Hematopoietic multipotent progenitor cell (in vitro differentiated cells): ENCODE measurements at regions not wholly inside any gene's neighbourhood (a gene's known extent, or its start where the extent isn't known, plus 50 kb on each side); places are given as distances from the start of the nearest gene placed in this dataset.
"Not testable (repeated sequence)": the region's sequence is repeated elsewhere in the genome, so short reads cannot be mapped to it uniquely, and the experiment has no call there.

Experiments
- DNase-seq, 3 donors: peaks; one replicate each; pipeline ENCODE4 v3.0.0-alpha.2; 2011 to 2015; ENCODE audit warnings: low read depth in 2 of 3, low spot score in 2 of 3

GRCh38 chr21:43291347-43291950 lies 122.6 kb downstream of the CRYAA start:
- DNase-seq: no peak

- peak in 1 of 3 donors; percentile 71 for DNase-seq
These were observed 121.9 kb downstream of the CRYAA start for GRCh38 chr21:43290421-43291346.

GRCh38 chr21:43289966-43290365 lies 121.2 kb downstream of the CRYAA start:
- no peak for DNase-seq

DNA sequence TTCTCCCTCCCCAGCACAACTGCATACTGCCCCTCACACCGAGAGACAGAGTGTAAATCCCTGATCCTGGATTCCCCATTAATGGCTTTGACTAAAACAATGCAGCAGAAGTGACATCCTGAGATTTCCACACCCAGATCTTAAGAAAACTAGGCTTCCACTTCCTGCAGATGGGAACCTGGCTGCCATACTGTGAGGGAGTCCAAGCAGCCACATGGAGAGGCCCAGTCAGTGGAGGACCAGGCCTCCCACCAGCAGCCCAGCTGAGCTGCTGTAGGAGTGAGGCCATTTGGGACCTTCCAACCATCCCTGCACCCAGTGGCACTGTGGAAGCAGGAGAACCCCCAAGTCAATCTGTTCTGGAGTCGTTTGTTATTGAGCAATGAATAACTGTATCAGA lies 120.6 kb downstream of the CRYAA start:
- no peak for DNase-seq

DNA sequence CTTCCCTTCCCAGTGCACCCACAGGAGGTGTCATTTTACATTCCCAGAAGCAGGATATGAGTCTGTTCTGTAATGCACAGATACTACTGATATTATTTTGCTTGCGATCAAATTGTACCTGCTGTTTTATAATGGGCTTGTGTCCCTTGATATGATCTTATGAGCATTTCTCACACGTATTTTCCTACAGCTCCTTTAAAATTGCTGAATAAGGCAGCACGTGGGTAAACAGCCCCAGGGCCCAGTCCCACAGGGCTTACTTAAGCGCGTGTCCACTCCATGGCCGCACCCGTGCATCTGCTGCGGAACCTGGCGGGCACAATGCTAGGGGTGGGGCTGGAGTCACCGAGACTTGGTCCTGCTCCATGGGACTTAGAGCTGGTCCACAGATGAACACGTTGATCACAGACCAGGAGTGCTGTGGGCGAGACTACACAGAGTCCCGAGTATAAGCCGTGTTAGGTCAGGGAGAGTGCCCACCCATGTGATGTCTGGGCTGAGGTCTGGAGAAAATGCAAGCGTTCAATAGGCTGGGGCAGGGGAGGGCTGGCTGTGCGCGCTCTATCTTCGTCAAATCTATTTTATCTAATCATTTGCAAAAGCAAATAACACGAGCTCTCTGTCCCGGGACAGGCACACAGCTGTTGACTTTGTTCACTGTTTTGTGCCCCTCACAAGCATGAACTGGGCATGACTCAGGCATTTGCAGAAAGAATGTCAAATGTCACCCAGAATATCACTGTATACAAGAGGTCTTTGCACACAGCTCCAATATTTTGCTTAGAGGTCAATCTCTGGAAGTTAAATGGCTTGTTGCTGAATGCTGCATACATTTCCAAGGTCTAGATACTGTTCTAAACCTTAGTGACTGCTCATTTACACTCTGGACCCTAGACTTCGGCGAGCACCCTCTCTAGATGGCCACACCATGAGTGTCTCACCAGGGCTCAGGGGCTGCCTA lies 119.3 kb downstream of the CRYAA start:
- DNase-seq: no peak

DNA sequence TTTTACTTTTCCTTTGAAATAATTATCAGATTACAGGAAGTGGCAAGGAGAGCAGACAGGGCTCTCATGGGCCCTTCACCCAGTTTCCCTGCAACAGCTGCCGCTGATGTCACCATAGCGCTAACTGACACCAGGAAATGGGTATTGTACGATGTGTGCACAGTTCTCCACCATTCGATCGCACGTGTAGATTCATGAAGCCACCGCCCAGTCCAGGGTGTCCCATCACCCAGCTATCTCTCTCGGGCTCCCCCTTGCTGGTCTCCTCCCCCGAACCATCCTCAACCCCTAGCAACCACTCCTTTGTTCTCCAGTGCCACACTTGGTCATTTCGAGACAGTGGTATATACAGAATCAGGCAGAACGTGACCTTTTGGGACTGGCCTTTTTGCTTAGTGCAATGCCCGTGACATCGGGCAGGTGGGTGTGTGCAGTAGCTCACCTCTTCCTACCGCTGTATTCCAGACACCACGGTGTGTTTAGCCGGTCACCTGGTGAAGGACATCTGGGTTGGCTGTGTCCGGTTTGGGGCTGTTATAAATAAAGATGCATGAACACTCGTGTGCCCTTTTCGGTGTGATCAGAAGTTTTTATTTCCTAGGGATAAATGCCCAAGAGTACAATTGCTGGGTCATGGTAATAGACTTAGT lies 118.4 kb downstream of the CRYAA start:
- no peak for DNase-seq

GRCh38 chr21:43286196-43286595 lies 117.4 kb downstream of the CRYAA start:
- DNase-seq: no peak

- DNase-seq: no peak
These were observed 115.9 kb downstream of the CRYAA start for GRCh38 chr21:43284700-43285099.

DNA sequence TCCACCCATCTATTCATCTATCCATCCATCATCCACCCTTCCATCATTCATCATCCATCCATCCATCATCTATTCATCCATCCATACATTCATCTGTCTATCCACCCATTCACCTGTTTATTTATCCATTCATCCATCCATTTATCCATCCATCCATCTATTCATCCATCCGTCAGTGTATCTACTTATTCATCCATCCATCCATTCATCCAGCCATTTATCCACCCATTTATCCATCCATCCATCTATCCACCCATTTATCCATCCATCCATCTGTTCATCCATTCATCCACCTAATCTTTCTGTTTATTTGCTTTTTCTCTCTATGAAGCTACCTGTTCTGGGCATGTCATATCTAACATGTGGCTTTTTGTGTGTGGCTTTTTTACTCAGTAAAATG lies 115.4 kb downstream of the CRYAA start:
- no peak for DNase-seq

DNA sequence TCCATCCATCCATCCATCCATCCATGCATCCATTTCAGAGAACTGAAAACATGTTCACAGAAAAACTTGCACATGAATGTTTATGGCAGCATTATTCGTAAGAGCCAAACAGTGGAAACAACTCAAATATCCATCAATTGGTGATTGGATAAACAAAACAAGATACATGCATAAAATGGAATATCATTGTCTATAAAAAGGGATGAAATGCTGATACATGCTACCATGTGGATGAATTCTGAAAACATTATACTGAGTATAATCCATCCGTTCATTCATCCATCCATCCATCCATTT lies 115.1 kb downstream of the CRYAA start:
- DNase-seq: not testable (repeated sequence)

GRCh38 chr21:43283136-43283924 lies 114.5 kb downstream of the CRYAA start:
- no peak for DNase-seq

DNA sequence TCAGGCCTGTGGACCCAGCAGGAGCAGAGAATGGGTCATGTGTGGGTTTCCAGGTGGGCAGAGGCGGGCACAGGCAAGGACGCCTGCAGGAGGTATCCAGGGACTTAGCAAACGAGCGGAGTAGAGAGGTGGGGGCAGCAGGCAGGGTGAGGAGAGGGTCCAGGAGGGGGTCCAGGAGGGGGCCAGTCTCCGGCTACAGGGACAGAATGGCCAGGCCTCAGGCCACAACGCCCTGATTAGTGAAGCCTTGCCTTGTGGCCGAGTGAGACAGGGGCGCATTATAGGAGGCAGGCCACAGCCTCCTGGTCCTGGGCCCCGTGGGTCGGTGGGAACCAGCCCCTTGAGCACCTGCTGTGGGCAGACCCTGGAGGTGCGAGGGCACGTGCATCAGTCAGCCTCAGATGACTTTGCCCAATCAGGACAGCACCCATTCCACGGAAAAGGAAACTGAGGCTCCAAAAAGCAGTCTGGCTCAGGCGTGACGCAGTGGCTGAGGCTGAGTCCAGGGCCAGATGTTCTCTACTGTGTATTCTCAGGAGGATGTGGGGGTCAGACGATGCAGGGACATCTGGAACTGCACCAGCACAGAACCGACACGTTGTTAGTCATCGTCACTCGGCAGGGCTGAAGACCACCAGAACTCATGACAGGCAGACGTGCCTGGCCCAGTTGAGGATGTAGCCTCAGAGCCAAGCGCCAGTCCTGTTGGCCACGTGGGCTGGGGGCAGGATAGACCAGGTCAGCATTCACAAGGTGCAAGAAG lies 113.7 kb downstream of the CRYAA start:
- DNase-seq: no peak

- no peak for DNase-seq
These were observed 113.0 kb downstream of the CRYAA start for GRCh38 chr21:43281661-43282357.

DNA sequence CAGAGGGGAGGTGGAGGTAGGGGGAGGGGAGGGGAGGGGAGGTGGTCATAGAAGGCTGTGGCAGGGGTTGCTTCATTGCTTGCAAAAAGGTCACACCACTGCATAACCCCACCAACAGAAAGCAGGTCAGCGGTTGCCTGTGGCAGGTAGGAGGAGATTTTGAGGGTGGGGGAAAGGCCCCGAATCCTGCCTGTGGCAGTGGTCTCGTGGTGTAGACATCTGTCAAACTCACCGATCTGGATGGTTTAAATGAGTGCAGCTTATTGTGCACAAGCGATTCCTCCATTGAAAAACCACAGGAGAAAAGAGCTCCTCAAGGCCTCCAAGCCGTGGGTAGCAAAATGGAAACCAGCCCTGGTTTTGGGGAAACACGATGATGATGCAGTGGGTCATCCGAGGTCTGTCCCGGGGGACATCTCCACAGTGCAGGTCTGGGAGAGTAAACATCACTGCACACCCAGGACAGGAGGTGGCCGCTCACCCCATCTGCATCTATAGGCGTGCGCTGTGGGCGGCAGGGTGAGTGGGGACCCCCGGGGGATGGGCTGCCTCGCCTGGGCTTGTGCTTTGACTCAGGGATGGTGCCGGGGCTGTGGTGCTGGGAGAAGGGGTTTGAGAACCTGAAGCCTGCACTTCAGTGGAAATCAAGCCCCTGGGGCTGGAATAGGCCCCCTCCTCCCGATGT lies 112.3 kb downstream of the CRYAA start:
- no peak for DNase-seq

DNA sequence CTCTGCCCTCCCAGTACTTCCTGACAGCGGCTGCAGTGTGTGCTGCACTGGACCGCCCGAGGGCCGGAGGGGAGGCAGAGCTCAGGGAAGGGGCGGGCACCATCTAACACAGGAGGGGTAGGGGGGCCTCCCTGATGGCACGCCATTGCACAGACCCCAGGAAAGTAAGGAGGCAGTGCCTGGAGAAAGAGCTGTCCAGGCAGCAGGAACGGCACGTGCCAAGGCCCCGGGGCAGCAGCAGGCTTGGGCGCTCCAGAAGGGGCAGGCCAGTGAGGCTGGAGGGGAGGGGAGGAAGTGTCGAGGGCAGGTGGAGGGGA lies 110.7 kb downstream of the CRYAA start:
- no peak for DNase-seq

DNA sequence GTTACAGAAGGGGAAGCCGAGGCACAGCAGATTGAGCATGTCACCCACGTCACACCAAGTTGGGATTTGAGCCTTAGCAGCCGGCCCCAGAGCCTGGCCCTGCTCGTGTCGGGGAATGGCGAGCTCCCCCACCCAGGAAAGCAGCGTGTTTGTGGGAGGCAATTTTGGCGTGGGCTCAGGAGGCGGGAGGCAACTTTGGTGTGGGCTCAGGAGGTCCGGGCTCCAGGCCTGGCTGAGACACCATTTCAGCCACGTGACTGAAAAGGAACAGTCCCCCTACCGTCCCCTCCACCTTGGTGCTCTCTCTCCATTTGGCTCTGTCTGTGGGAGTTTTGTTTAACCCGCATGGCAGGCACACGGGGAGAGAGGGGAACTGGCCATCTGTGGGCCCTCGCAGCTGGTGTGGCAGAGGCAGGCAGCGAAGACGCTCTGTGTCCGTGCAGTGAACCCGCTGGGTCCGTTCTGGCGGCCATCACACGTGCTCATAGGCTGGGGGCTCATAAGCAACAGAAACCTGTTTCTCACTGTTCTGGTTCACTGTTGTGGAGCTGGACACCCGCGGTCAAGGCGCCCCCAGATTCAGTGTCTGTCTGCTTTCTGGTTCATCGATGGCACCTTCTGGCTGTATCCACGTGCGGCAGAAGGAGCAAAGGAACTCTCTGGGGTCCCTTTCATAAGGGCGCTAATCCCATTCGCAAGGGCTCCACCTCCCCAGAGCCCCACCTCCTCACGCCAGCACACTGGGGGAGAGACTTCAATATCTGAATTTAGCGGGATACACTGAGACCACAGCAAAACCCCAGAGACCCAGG lies 110.2 kb downstream of the CRYAA start:
- no peak for DNase-seq

DNA sequence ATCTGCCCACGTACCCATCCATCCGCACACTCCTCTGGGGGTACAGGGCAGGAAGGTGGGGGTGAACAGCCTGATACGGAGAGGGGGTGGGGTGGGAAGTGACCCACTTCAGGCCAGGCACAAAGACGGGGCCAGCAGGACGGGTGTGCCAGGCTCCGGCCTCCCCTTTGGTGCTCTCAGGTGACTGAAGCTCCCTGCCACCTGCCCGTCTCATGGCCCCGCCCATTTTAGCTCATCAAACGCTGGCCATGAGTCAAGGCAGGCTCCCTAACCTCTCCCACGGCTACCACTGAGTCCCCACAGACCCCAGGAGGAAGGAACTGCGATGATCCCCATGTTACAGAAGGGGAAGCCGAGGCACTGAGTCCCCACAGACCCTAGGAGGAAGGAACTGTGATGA lies 109.6 kb downstream of the CRYAA start:
- DNase-seq: no peak
